ENCODE measurements at regions not wholly inside any gene's neighbourhood (a gene's known extent, or its start where the extent isn't known, plus 50 kb on each side); places are given as distances from the start of the nearest gene placed in this dataset.

- DNase-seq (ENCODE audit: low read depth, low spot score): no peak
- CTCF ChIA-PET: no interaction called here
- no peak for TF ChIP-seq CTCF (IDR thresholded peaks at IDR 0.05; ENCODE audit: insufficient read depth, low read length, missing control alignments)
- POLR2A ChIA-PET: no interaction called here
- H3K4me3 ChIP-seq (ENCODE audit: low read depth, low read length): no peak overlapping the region
Observed at GRCh38 chr6:2465336-2465735, 219.9 kb upstream of the GMDS start.

DNA sequence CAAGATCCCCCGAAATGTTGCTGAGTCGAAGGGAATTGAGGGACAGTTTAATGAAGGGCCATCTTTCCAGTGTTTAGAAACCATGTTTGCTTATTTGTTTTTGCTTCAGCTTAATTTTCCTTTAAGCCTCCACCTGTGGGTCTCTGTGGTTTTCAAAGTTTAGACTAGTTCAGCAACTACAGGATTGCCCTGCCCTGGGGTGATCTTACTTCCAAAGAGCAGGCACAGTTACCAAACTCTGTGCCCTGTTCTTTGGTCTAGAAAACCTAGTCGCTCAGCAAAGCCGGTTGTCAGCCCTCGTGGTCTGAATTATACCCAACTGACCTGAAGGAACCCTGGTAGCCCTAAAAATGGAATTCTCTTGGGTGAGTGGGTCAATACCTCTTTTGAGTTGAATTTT is 219.2 kb upstream of the GMDS start:
- CTCF ChIA-PET: no interaction called here

DNA sequence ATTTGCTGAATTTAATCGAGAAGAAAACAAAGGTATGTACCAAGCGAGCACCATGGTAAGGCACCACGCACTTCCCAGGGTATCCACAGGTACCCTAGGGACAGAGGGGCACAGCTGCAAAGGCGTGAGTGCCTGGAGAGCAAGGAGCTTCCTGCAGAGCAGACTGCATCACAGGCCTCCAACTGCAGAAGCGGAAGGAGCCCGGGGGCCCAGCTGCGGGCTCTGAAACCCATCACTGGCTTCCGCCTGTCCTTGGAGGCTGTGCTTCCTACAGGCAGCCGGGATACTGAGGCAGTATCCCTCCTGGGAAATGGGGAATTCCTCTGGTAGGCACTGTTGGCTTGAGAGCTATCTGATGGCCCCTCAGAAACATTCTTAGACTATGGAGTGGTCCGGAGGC is 217.4 kb upstream of the GMDS start:
- ChIA-PET POLR2A (no interaction called here), CTCF (no interaction called here)
- no peak overlapping the region for H3K4me3 ChIP-seq (ENCODE audit: low read depth, low read length)
- no peak for DNase-seq (ENCODE audit: low read depth, low spot score)
- no peak for TF ChIP-seq CTCF (IDR thresholded peaks at IDR 0.05; ENCODE audit: insufficient read depth, low read length, missing control alignments)

More for the DNA sequence above, 219.2 kb upstream of the GMDS start:
- no peak for DNase-seq (ENCODE audit: low read depth, low spot score)
- POLR2A ChIA-PET: no interaction called here
- no peak overlapping the region for H3K4me3 ChIP-seq (ENCODE audit: low read depth, low read length)
- no peak for TF ChIP-seq CTCF (IDR thresholded peaks at IDR 0.05; ENCODE audit: insufficient read depth, low read length, missing control alignments)

- no peak overlapping the region for H3K4me3 ChIP-seq (ENCODE audit: low read depth, low read length)
- POLR2A ChIA-PET: no interaction called here
- TF ChIP-seq CTCF (IDR thresholded peaks at IDR 0.05; ENCODE audit: insufficient read depth, low read length, missing control alignments): no peak
- CTCF ChIA-PET: interaction anchor here (1.0 to 2.5 kb wide), 3 partner anchors 11 to 865 kb away, joined by 4 to 12 read pairs (median 5); no protein-coding TSS in a partner anchor
- DNase-seq (ENCODE audit: low read depth, low spot score): no peak
Observed at GRCh38 chr6:2460216-2460745, 214.9 kb upstream of the GMDS start.

- no peak overlapping the region for H3K4me3 ChIP-seq (ENCODE audit: low read depth, low read length)
- ChIA-PET CTCF (interaction anchor here (1.0 to 1.7 kb wide), 3 partner anchors 181 to 858 kb away, joined by 3 to 11 read pairs (median 4); no protein-coding TSS in a partner anchor), POLR2A (interaction anchor here (0.6 to 1.0 kb wide), 2 partner anchors 18 to 229 kb away, joined by 3 read pairs; no protein-coding TSS in a partner anchor)
- no peak for TF ChIP-seq CTCF (IDR thresholded peaks at IDR 0.05; ENCODE audit: insufficient read depth, low read length, missing control alignments)
- no peak for DNase-seq (ENCODE audit: low read depth, low spot score)
Observed at GRCh38 chr6:2454180-2454579, 208.8 kb upstream of the GMDS start.

DNA sequence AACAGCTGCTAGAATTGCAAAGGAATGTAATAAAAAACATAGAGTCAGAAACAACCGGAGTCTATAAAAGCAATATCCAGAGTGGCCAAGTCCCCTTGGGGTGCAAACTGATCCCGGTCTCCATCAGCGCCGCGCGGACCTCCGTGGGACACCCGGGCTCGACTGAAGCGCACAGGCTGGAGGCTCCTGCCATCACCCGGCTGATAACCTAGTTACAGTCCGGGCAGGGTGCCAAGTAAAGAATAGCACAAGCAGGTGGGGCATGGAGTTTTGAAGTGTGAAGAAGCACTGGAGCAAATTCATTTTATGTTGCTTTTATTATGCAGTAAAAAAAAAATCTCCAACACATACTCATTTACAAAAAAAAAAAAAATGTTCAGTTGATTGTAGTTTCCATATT is 205.1 kb upstream of the GMDS start:
- DNase-seq (ENCODE audit: low read depth, low spot score): no peak
- ChIA-PET CTCF (interaction anchor here (0.6 to 4.7 kb wide), 4 partner anchors 10 to 854 kb away, joined by 3 to 46 read pairs (median 24); no protein-coding TSS in a partner anchor), POLR2A (no interaction called here)
- no peak overlapping the region for H3K4me3 ChIP-seq (ENCODE audit: low read depth, low read length)
- no peak for TF ChIP-seq CTCF (IDR thresholded peaks at IDR 0.05; ENCODE audit: insufficient read depth, low read length, missing control alignments)

All from AG04449 (cell line).